H9 (cell line): ENCODE measurements at regions not wholly inside any gene's neighbourhood (a gene's known extent, or its start where the extent isn't known, plus 50 kb on each side); places are given as distances from the start of the nearest gene placed in this dataset.

Source experiments
- DNase-seq: peaks from one replicate; pipeline ENCODE4 v3.0.0-alpha.2; 2017
- H2AFZ ChIP-seq: one replicate; pipeline ENCODE4 v1.6.1; 2013; ENCODE audit warnings: mild to moderate bottlenecking, low read length, control low read depth, moderate library complexity
- H2AK5ac ChIP-seq: 2 replicates; pipeline ENCODE4 v1.6.1; 2013; ENCODE audit warnings: low read length, control low read depth, mixed read lengths; ENCODE audit not compliant: insufficient read length
- H2BK120ac ChIP-seq: one replicate; pipeline ENCODE4 v1.6.1; 2013; ENCODE audit warnings: low read depth, mild to moderate bottlenecking, low read length, control low read depth, inconsistent platforms; ENCODE audit not compliant: poor library complexity, severe bottlenecking
- H2BK12ac ChIP-seq: 2 replicates; pipeline ENCODE4 v1.6.1; 2013; ENCODE audit warnings: low read length, control low read depth, mixed read lengths, low read depth; ENCODE audit not compliant: insufficient read length
- H2BK15ac ChIP-seq: 2 replicates; pipeline ENCODE4 v1.6.1; 2013; ENCODE audit warnings: low read depth, low read length, control low read depth
- H2BK20ac ChIP-seq: one replicate; pipeline ENCODE4 v1.6.1; 2013; ENCODE audit warnings: low read depth, mild to moderate bottlenecking, low read length, control low read depth, inconsistent platforms; ENCODE audit not compliant: poor library complexity, severe bottlenecking
- H2BK5ac ChIP-seq: 2 replicates; pipeline ENCODE4 v1.6.1; 2013; ENCODE audit warnings: low read length, control low read depth, mixed read lengths; ENCODE audit not compliant: insufficient read length
- H3K14ac ChIP-seq: 2 replicates; pipeline ENCODE4 v1.6.1; 2013; ENCODE audit warnings: low read length, control low read depth; ENCODE audit not compliant: insufficient read depth
- H3K18ac ChIP-seq: 2 replicates; pipeline ENCODE4 v1.6.1; 2013; ENCODE audit warnings: low read depth, mild to moderate bottlenecking, mixed read lengths, low read length, control low read depth; ENCODE audit not compliant: insufficient read length
- H3K23ac ChIP-seq: 2 replicates; pipeline ENCODE4 v1.6.1; 2013; ENCODE audit warnings: low read length, control low read depth, mixed read lengths, low read depth; ENCODE audit not compliant: insufficient read length
- H3K23me2 ChIP-seq: 2 replicates; pipeline ENCODE4 v1.6.1; 2013; ENCODE audit warnings: low read depth, mild to moderate bottlenecking, mixed read lengths, low read length, control low read depth; ENCODE audit not compliant: insufficient read length, poor library complexity, severe bottlenecking
- H3K27ac ChIP-seq: 2 replicates; pipeline ENCODE4 v1.5.1; 2013; ENCODE audit warnings: low read length, control low read depth, mixed read lengths, low read depth; ENCODE audit not compliant: insufficient read length
- H3K27me3 ChIP-seq: 2 replicates; pipeline ENCODE4 v1.6.1; 2013; ENCODE audit warnings: low read length, control low read depth, inconsistent platforms; ENCODE audit not compliant: insufficient read depth
- H3K4ac ChIP-seq: 2 replicates; pipeline ENCODE4 v1.6.1; 2013; ENCODE audit warnings: low read depth, mild to moderate bottlenecking, control low read depth, inconsistent platforms, low read length, moderate library complexity
- H3K4me1 ChIP-seq: 2 replicates; pipeline ENCODE4 v1.6.1; 2013; ENCODE audit warnings: low read length, control low read depth, inconsistent platforms; ENCODE audit not compliant: insufficient read depth
- H3K4me2 ChIP-seq: 2 replicates; pipeline ENCODE4 v1.6.1; 2013; ENCODE audit warnings: low read length, control low read depth, mixed read lengths; ENCODE audit not compliant: insufficient read length, insufficient read depth
- H3K56ac ChIP-seq: 2 replicates; pipeline ENCODE4 v1.6.1; 2013; ENCODE audit warnings: low read depth, mild to moderate bottlenecking, mixed read lengths, low read length, control low read depth; ENCODE audit not compliant: insufficient read length
- H3K79me1 ChIP-seq: 2 replicates; pipeline ENCODE4 v1.6.1; 2013; ENCODE audit warnings: low read depth, mild to moderate bottlenecking, moderate library complexity, low read length, control low read depth, inconsistent platforms; ENCODE audit not compliant: insufficient read depth, poor library complexity, severe bottlenecking
- H3K79me2 ChIP-seq: 2 replicates; pipeline ENCODE4 v1.6.1; 2013; ENCODE audit warnings: low read length, control low read depth, inconsistent platforms; ENCODE audit not compliant: insufficient read depth
- H3K9ac ChIP-seq: 2 replicates; pipeline ENCODE4 v1.6.1; 2013; ENCODE audit warnings: low read length, control low read depth, mixed read lengths; ENCODE audit not compliant: insufficient read length; ENCODE audit errors: extremely low read depth
- H3K9me3 ChIP-seq: one replicate; pipeline ENCODE4 v1.6.1; 2013; ENCODE audit warnings: low read depth, low read length, inconsistent platforms; ENCODE audit not compliant: control insufficient read depth
- H3T11ph ChIP-seq: one replicate; pipeline ENCODE4 v1.6.1; 2013; ENCODE audit warnings: mild to moderate bottlenecking, low read length, control low read depth, inconsistent platforms
- H4K20me1 ChIP-seq: one replicate; pipeline ENCODE4 v1.6.1; 2013; ENCODE audit not compliant: control insufficient read depth, insufficient read length, insufficient read depth
- H4K5ac ChIP-seq: 2 replicates; pipeline ENCODE4 v1.6.1; 2013; ENCODE audit warnings: low read depth, mild to moderate bottlenecking, mixed read lengths, low read length, control low read depth; ENCODE audit not compliant: insufficient read length
- H4K8ac ChIP-seq: replicated peaks from 2 replicates; pipeline ENCODE4 v1.6.1; 2013; ENCODE audit warnings: low read length, control low read depth, mixed read lengths, low read depth; ENCODE audit not compliant: insufficient read length
- H4K91ac ChIP-seq: 2 replicates; pipeline ENCODE4 v1.6.1; 2013; ENCODE audit warnings: low read depth, mild to moderate bottlenecking, moderate library complexity, mixed read lengths, low read length, control low read depth; ENCODE audit not compliant: insufficient read length
- H3K27ac Mint-ChIP-seq, 3 experiments: 2 replicates in 2 of 3; 3 replicates in 1 of 3; pipeline ENCODE4 v1.8.0; 2020 to 2021; ENCODE audit warnings: mixed read lengths in 3 of 3, mild to moderate bottlenecking in 1 of 3, moderate library complexity in 1 of 3
- H3K27me3 Mint-ChIP-seq: 2 replicates; pipeline ENCODE4 v1.8.0; 2021; ENCODE audit warnings: low read depth, mild to moderate bottlenecking, moderate library complexity, mixed read lengths
- H3K36me3 Mint-ChIP-seq, 3 experiments: 2 replicates in 2 of 3; 3 replicates in 1 of 3; pipeline ENCODE4 v1.8.0; 2020 to 2021; ENCODE audit warnings: low read depth in 3 of 3, mixed read lengths in 3 of 3; ENCODE audit not compliant: insufficient read depth in 1 of 3
- H3K4me1 Mint-ChIP-seq, 2 experiments: 2 replicates each; pipeline ENCODE4 v1.8.0; 2020; ENCODE audit warnings: mixed read lengths in 2 of 2
- H3K4me3 Mint-ChIP-seq, 2 experiments: 2 replicates in 1 of 2; 3 replicates in 1 of 2; pipeline ENCODE4 v1.8.0; 2020 to 2021; ENCODE audit warnings: mild to moderate bottlenecking in 2 of 2, mixed read lengths in 2 of 2, moderate library complexity in 1 of 2
- H3K9me3 Mint-ChIP-seq, 2 experiments: 2 replicates in 1 of 2; 3 replicates in 1 of 2; pipeline ENCODE4 v1.8.0; 2020; ENCODE audit warnings: mild to moderate bottlenecking in 2 of 2, mixed read lengths in 2 of 2, moderate library complexity in 1 of 2
- WGBS: extraction: QIAGEN DNeasy Blood & Tissue Kit; methylation state at CpG from one replicate; pipeline ENCODE4 v1.1.7; 2013; ENCODE audit warnings: missing lambda C conversion rate, low lambda C conversion rate, mixed read lengths; ENCODE audit not compliant: insufficient read length; ENCODE audit errors: extremely low coverage; 5-methylcytosine and 5-hydroxymethylcytosine counted together
- TF ChIP-seq, protein P1 (sequence below): fragments of 200-600 bp; sonication (generic); conservative IDR thresholded peaks from 3 replicates; pipeline ENCODE4 v1.8.0; 2021; ENCODE audit warnings: antibody characterized with exemption, mild to moderate bottlenecking

DNA sequence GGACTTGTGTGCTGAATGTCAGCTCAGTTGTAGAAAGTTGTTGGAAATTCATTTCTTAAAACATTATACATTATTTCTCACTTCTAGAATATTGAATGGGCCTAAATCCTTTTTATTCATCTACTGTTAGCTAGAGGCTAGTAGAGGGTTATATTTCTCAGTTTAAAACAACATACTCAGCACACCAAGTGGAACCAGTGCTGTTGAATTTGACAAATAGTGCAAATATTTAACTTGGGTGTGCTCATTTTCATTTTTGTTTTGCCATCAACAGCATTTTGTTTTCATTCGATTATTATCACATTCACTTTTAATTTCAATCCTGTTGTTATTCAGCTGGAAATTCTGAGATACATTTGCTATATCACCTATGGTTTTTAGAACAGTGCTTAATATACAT is 269.4 kb upstream of the PEX5L start:
- Histone ChIP-seq H3K79me2 (no peaks in the 10 kb centered on the region), H3K9me3 (no peaks in the 10 kb centered on the region), H3T11ph (no peak overlapping the region), H3K27ac (no peak overlapping the region), H3K4me2 (no peak overlapping the region), H3K23ac (no peak overlapping the region), H4K5ac (no peak overlapping the region), H2BK20ac (no peak overlapping the region), H3K27me3 (no peaks in the 10 kb centered on the region), H2BK120ac (no peak overlapping the region), H4K8ac (no peak overlapping the region), H3K23me2 (no peaks in the 10 kb centered on the region), H3K4ac (no peak overlapping the region), H4K20me1 (no peaks in the 10 kb centered on the region), H4K91ac (no peak overlapping the region), H2AFZ (no peak overlapping the region), H2BK12ac (no peak overlapping the region), H3K79me1 (no peaks in the 10 kb centered on the region), H3K18ac (no peak overlapping the region), H3K4me1 (peaks cover 3% of the 10 kb centered on the region; the same call in 1 of the 2 replicates), H3K14ac (no peak overlapping the region), H2BK15ac (no peak overlapping the region), H3K9ac (no peak overlapping the region), H3K56ac (no peak overlapping the region), H2BK5ac (no peak overlapping the region), H2AK5ac (no peak overlapping the region)
- H3K27ac Mint-ChIP-seq = no peak overlapping the region
- no peaks in the 10 kb centered on the region for H3K9me3 Mint-ChIP-seq
- H3K4me3 Mint-ChIP-seq = no peak overlapping the region
- no peak for DNase-seq
- H3K36me3 Mint-ChIP-seq = no peaks in the 10 kb centered on the region
- TF ChIP-seq, protein P1, sequence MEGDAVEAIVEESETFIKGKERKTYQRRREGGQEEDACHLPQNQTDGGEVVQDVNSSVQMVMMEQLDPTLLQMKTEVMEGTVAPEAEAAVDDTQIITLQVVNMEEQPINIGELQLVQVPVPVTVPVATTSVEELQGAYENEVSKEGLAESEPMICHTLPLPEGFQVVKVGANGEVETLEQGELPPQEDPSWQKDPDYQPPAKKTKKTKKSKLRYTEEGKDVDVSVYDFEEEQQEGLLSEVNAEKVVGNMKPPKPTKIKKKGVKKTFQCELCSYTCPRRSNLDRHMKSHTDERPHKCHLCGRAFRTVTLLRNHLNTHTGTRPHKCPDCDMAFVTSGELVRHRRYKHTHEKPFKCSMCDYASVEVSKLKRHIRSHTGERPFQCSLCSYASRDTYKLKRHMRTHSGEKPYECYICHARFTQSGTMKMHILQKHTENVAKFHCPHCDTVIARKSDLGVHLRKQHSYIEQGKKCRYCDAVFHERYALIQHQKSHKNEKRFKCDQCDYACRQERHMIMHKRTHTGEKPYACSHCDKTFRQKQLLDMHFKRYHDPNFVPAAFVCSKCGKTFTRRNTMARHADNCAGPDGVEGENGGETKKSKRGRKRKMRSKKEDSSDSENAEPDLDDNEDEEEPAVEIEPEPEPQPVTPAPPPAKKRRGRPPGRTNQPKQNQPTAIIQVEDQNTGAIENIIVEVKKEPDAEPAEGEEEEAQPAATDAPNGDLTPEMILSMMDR = no peak
- WGBS = no CpG with 5 or more reads among the region's 1 CpG
- H3K4me1 Mint-ChIP-seq = peaks cover 0 to under 1% of the 10 kb centered on the region in 2 experiments; a peak in 1 of 4 replicates
- no peaks in the 10 kb centered on the region for H3K27me3 Mint-ChIP-seq
